Fibroblast of lung (primary cell): ENCODE measurements at regions not wholly inside any gene's neighbourhood (a gene's known extent, or its start where the extent isn't known, plus 50 kb on each side); places are given as distances from the start of the nearest gene placed in this dataset.

Experiments
- DNase-seq, 2 donors: peaks; one replicate each; pipeline versions ENCODE4 v3.0.0 to v3.0.0-alpha.2; 2010; ENCODE audit warnings: low read depth in 2 of 2
- H2AFZ ChIP-seq: 2 replicates; pipeline ENCODE4 v1.5.1; 2012; ENCODE audit warnings: low read length, control low read depth, inconsistent platforms
- H3K27ac ChIP-seq: 2 replicates; pipeline ENCODE4 v1.5.1; 2011; ENCODE audit warnings: low read length, control low read depth; ENCODE audit not compliant: insufficient read depth
- H3K27me3 ChIP-seq: 2 replicates; pipeline ENCODE4 v1.5.1; 2011; ENCODE audit warnings: mild to moderate bottlenecking, low read length; ENCODE audit not compliant: control insufficient read depth, insufficient read depth
- H3K36me3 ChIP-seq: 2 replicates; pipeline ENCODE4 v1.5.1; 2011; ENCODE audit warnings: low read length; ENCODE audit not compliant: control insufficient read depth, insufficient read depth
- H3K4me1 ChIP-seq: 2 replicates; pipeline ENCODE4 v1.5.1; 2011; ENCODE audit warnings: low read length; ENCODE audit not compliant: control insufficient read depth, insufficient read depth; ENCODE audit errors: extremely low read depth
- H3K4me2 ChIP-seq: 2 replicates; pipeline ENCODE4 v1.5.1; 2011; ENCODE audit warnings: low read length, control low read depth; ENCODE audit not compliant: insufficient read depth; ENCODE audit errors: extremely low read depth
- H3K4me3 ChIP-seq, 4 experiments: fragments of 200-600 bp in 1 of 4; sonication (generic) in 1 of 4; replicated peaks in 1 of 4; 2 replicates each; pipeline ENCODE4 v1.5.1; 2011 to 2016; ENCODE audit warnings: low read length in 4 of 4, low read depth in 3 of 4, mild to moderate bottlenecking in 3 of 4, control low read depth in 2 of 4, inconsistent platforms in 1 of 4, mixed read lengths in 1 of 4; ENCODE audit not compliant: insufficient read depth in 1 of 4; ENCODE audit errors: control extremely low read depth in 1 of 4
- H3K79me2 ChIP-seq: 2 replicates; pipeline ENCODE4 v1.5.1; 2012; ENCODE audit warnings: mild to moderate bottlenecking, low read length, inconsistent platforms; ENCODE audit not compliant: control insufficient read depth, insufficient read depth
- H3K9ac ChIP-seq: 2 replicates; pipeline ENCODE4 v1.5.1; 2011; ENCODE audit warnings: mild to moderate bottlenecking, low read length, control low read depth; ENCODE audit not compliant: insufficient read depth
- H3K9me3 ChIP-seq: 2 replicates; pipeline ENCODE4 v1.5.1; 2012; ENCODE audit warnings: low read depth, low read length; ENCODE audit not compliant: control insufficient read depth, insufficient read depth
- H4K20me1 ChIP-seq: 2 replicates; pipeline ENCODE4 v1.5.1; 2011; ENCODE audit warnings: low read length; ENCODE audit not compliant: control insufficient read depth, insufficient read depth; ENCODE audit errors: extremely low read depth
- CTCF ChIP-seq, 2 donors: IDR thresholded peaks in 1 of 2; conservative IDR thresholded peaks in 1 of 2; 1 replicate in 1 of 2; 2 replicates in 1 of 2; pipeline ENCODE4 v1.5.1; 2011 to 2012; ENCODE audit warnings: low read length in 2 of 2, control low read depth in 1 of 2, inconsistent platforms in 1 of 2, low read depth in 1 of 2, mild to moderate bottlenecking in 1 of 2
- EZH2 ChIP-seq: IDR thresholded peaks from 2 replicates; pipeline ENCODE4 v1.5.1; 2012; ENCODE audit warnings: low read length, control low read depth, mild to moderate bottlenecking; ENCODE audit errors: missing control alignments

GRCh38 chr4:178198691-178199090 lies 756.5 kb upstream of the AGA start:
- no peaks in the 10 kb centered on the region for H3K79me2 ChIP-seq
- H3K4me2 ChIP-seq: no peak overlapping the region
- H4K20me1 ChIP-seq: no peaks in the 10 kb centered on the region
- H3K9ac ChIP-seq: no peak overlapping the region
- TF ChIP-seq EZH2 (no peak), CTCF (conservative IDR thresholded peaks at IDR 0.05 in 1 of 2, IDR thresholded peaks at IDR 0.05 in 1 of 2; ENCODE audit: low read depth in 1 of 2, low read length in 2 of 2) (no peak)
- no peak overlapping the region for H2AFZ ChIP-seq
- DNase-seq: peak; percentile 40 to 74
- no peak overlapping the region for H3K4me3 ChIP-seq
- H3K27ac ChIP-seq: peak overlapping the region; percentile 39
- H3K36me3 ChIP-seq: no peaks in the 10 kb centered on the region
- no peaks in the 10 kb centered on the region for H3K27me3 ChIP-seq
- no peaks in the 10 kb centered on the region for H3K4me1 ChIP-seq
- no peaks in the 10 kb centered on the region for H3K9me3 ChIP-seq

DNA sequence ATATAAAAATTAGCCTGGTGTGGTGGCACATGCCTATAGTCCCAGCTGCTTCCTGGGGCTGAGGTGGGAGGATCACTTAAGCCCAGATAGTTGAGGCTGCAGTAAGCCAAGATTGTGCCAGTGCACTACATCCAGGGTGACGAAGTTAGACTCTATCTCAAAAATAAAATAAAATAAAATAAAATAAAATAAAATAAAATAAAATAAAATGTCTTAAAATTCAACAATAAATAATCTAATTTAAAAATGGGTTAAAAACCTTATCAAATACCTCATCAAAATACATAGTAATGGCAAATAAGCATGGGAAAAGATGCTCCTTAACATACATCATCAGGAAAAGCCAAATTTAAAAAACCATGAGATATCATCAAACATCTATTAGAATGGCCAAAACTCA lies 760.2 kb upstream of the AGA start:
- no peak overlapping the region for H3K4me2 ChIP-seq
- no peaks in the 10 kb centered on the region for H3K4me1 ChIP-seq
- H3K27me3 ChIP-seq: no peaks in the 10 kb centered on the region
- no peaks in the 10 kb centered on the region for H3K9me3 ChIP-seq
- no peak overlapping the region for H2AFZ ChIP-seq
- no peak for TF ChIP-seq CTCF (conservative IDR thresholded peaks at IDR 0.05 in 1 of 2, IDR thresholded peaks at IDR 0.05 in 1 of 2; ENCODE audit: low read depth in 1 of 2, low read length in 2 of 2)
- TF ChIP-seq EZH2: no peak
- H3K79me2 ChIP-seq: no peaks in the 10 kb centered on the region
- no peak overlapping the region for H3K27ac ChIP-seq
- H3K36me3 ChIP-seq: no peaks in the 10 kb centered on the region
- DNase-seq: no peak
- H4K20me1 ChIP-seq: no peaks in the 10 kb centered on the region
- no peak overlapping the region for H3K4me3 ChIP-seq
- H3K9ac ChIP-seq: no peak overlapping the region

DNA sequence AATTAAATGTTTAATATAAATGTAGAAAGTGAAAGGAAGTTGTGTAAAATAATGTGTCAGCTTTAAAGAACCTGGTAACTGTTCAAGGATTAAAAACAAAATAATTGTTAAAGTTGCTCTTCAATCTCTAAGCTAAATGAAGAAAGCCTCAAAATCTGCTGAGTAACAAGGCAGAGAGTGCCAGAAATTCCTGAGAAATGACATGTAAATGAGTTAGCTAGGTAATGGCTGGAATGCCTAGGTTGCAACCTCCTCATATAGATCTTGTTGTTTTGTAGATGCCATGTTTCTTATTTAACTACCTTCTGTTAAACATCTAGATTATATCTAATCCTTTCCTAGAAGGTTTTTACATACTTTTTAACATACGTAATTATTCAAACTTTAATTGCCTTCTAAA lies 763.6 kb upstream of the AGA start:
- H3K36me3 ChIP-seq: no peaks in the 10 kb centered on the region
- H3K27ac ChIP-seq: no peak overlapping the region
- H3K79me2 ChIP-seq: no peaks in the 10 kb centered on the region
- no peak overlapping the region for H3K9ac ChIP-seq
- TF ChIP-seq CTCF (conservative IDR thresholded peaks at IDR 0.05 in 1 of 2, IDR thresholded peaks at IDR 0.05 in 1 of 2; ENCODE audit: low read depth in 1 of 2, low read length in 2 of 2) (no peak), EZH2 (no peak)
- H3K4me2 ChIP-seq: no peak overlapping the region
- H3K4me3 ChIP-seq: no peak overlapping the region
- DNase-seq: peak in 1 of 2 donors; percentile 42
- no peak overlapping the region for H2AFZ ChIP-seq
- no peaks in the 10 kb centered on the region for H3K4me1 ChIP-seq
- H3K27me3 ChIP-seq: no peaks in the 10 kb centered on the region
- H4K20me1 ChIP-seq: no peaks in the 10 kb centered on the region
- no peaks in the 10 kb centered on the region for H3K9me3 ChIP-seq
